Esophagus squamous epithelium (tissue), 4 donors: ENCODE measurements at regions not wholly inside any gene's neighbourhood (a gene's known extent, or its start where the extent isn't known, plus 50 kb on each side); places are given as distances from the start of the nearest gene placed in this dataset.

Experiments used
- POLR2A ChIP-seq, 4 donors: fragments of 450-650 bp; IDR thresholded peaks; one replicate each; pipeline ENCODE4 v1.6.1; 2017; ENCODE audit warnings: antibody characterized with exemption in 4 of 4, mild to moderate bottlenecking in 4 of 4, moderate library complexity in 3 of 4
- TF ChIP-seq, protein P1 (sequence below), 6 experiments: fragments of 450-650 bp in 4 of 6; fragments of 200-600 bp in 2 of 6; sonication (generic) in 2 of 6; IDR thresholded peaks; one replicate each; pipeline ENCODE4 v1.5.1; 2016 to 2019; ENCODE audit warnings: antibody characterized with exemption in 6 of 6, mild to moderate bottlenecking in 4 of 6, moderate library complexity in 4 of 6

DNA sequence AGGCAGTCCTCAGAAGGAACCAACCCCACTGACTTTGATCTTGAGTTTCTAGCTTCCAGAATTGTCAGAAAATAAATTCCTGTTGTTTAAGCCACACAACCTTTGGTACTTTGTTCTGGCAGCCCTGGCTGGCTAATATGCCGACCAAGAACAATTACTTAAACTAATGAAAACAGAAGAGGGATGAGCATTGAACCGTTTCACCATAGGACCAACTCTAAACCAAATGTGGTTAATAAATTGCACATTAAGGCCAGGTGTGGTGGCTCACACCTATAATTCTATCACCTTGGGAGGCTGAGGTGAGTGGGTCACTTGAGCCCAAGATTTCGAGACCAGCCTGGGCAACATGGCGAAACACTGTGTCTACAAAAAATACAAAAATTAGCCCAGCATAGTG, 160.9 kb upstream of the RAI14 start:
- TF ChIP-seq, protein P1, sequence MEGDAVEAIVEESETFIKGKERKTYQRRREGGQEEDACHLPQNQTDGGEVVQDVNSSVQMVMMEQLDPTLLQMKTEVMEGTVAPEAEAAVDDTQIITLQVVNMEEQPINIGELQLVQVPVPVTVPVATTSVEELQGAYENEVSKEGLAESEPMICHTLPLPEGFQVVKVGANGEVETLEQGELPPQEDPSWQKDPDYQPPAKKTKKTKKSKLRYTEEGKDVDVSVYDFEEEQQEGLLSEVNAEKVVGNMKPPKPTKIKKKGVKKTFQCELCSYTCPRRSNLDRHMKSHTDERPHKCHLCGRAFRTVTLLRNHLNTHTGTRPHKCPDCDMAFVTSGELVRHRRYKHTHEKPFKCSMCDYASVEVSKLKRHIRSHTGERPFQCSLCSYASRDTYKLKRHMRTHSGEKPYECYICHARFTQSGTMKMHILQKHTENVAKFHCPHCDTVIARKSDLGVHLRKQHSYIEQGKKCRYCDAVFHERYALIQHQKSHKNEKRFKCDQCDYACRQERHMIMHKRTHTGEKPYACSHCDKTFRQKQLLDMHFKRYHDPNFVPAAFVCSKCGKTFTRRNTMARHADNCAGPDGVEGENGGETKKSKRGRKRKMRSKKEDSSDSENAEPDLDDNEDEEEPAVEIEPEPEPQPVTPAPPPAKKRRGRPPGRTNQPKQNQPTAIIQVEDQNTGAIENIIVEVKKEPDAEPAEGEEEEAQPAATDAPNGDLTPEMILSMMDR (IDR thresholded peaks at IDR 0.05): no peak
- TF ChIP-seq POLR2A (IDR thresholded peaks at IDR 0.05): no peak
